AG08395 (cell line): ENCODE measurements at regions not wholly inside any gene's neighbourhood (a gene's known extent, or its start where the extent isn't known, plus 50 kb on each side); places are given as distances from the start of the nearest gene placed in this dataset.
"Not testable (repeated sequence)": the region's sequence is repeated elsewhere in the genome, so short reads cannot be mapped to it uniquely, and the experiment has no call there.

Experiments
- DNase-seq: peaks from one replicate; pipeline ENCODE4 v3.0.0; 2012; ENCODE audit warnings: mixed read lengths, low spot score

DNA sequence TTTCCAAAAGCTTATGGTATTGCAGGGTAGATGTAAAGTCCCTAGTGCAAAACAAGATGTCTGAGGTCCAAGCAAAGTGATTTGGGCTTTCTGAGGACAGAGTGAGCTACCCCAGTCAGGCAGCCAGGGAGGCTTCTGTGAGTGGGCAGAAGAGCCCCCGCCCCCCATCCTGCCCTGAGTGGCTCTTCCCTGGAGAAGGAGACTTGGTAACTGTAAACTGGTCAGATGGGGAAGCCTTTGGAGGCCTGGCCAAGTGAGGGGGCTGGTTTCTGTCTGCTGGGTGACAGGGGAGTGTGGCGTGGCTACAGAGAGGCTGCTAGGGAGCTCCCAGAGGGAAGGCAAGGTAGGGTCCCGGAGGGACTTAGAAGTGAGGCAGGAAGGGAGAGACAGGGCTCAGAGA is 181.3 kb upstream of the HAAO start:
- DNase-seq, result no peak

DNA sequence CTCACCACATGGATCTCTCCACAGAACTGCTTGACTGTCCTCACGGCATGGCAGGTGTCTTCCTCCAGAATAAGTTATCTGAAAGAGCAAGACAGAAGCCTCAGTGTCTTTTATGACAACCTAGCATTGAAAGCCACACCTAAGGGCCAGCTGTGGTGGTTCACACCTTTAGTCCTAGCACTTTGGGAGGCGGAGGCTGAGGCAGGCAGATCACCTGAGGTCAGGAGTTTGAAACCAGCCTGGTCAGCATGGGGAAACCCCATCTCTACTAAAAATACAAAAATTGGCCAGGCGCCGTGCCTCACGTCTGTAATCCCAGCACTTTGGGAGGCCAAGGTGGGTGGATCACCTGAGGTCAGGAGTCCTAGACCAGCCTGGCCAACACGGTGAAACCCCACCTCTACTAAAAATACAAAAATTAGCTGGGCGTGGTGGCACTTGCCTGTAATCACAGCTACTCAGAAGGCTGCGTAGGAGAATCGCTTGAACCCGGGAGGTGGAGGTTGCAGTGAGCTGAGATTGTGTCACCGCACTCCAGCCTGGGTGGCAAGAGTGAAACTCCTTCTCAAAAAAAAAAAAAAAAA is 180.6 kb upstream of the HAAO start:
- not testable (repeated sequence) for DNase-seq

DNA sequence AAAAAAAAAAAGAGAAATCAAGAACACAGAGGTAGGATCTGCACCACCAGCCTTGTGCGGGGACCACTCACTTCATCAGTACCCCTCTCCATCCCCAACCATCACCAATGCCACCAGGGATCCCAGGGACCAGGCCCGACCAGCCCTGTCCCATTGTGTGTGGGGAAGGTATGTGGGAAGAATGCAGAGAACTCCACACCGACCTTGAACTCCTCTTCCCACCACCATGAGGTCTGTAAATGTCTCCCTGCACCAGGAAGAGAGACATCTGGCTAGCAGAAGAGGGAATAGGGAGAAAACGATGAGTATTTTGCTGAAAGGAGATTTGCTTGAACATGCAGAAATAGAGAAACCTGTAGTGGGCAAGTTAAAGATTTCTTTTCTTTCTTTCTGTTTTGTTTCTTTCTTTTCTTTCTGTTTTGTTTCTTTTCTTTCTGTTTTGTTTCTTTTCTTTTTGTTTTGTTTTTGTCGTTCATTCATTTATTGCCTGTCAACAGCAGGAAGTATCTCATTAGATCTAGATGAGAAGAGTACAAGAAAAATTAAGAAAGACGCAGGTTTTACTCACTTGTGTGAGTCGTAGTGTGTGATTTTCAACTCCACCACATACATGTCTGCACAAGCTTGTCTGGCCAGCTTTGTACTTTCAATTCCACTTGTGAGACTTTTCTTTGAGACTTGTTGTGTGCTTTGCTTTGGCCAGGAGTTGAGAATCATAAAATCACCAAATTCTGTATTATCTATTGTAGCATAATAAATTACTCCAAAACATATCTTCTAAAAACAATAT is 179.8 kb upstream of the HAAO start:
- DNase-seq, result no peak

DNA sequence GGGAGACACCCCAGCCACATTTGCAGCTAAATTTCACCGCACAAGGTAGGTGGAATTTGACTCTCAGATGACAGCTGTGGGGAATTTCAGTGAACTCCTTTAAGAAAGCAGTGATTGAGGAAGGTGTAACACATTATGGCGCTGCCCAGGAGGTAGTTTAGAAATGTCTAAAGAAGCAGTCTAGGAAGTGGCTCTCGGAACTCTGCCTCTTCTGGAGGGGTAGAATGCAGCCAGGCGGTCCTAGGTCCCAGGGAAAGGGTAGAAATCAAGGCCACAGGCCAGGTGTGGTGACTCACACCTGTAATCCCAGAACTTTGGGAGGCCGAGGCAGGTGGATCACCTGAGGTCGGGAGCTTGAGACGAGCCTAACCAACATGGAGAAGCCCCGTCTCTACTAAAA is 179.0 kb upstream of the HAAO start:
- DNase-seq, result no peak

DNA sequence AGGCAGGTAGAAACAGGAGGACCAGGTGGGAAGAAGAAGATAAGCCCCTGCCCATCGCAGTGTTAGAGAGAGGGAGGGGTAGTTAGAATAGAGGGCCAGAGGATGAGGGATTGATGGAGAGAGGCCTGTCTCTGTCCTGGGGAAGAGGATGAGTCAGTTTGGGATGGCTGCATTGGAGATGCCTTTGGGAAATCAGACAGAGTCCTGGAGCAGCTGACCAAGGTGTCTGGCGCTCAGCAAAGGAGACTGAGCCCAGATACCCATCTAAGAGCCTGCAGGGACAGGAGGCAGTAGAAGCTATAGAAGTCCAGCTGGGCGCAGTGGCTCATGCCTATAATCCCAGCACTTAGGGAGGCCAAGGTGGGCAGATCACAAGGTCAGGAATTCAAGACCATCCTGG is 177.8 kb upstream of the HAAO start:
- DNase-seq, result no peak

DNA sequence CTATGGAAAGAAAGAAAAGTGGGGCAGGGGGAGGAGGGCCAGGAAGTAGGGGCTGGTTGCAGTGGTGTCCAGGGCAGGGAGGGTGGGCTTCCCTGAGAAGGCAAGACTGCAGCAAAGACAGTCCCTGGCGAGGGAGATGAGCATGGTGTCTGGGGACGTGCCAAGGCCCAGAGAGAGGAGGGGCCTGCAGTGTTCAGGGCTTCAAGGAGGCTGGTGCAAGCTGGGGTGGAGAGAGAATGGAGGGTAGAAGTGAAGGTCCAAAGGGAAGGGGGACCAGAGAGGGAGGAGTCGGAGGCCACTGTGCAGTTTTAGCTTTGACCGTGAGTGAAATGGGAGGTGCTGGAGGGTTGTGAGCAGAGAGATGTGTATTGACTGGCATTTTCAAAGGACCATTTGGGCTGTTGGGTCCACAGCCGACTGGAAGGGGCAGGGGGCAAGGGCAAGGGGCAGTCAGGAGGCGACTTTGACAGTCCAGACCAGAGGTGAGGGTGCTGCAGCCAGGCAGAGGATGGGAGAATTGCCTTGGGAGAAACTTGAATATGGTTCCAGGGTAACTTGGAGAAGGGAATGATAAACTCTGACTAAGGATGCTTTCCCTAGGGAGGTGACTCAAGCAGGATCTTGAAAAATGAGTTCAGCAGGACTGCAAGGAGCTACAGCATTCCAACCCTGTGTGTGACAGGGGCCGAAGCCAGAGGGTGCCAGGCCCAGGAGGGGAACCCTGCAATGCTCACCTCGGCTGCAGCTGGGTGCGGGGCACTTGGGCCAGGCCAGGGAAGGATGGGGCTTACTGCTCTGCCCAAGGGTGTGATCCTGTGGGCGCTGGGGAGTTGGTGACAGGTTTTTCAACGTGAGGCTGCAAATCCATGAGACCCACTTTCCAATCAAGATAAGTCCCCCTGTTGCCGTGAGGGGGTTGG is 177.1 kb upstream of the HAAO start:
- DNase-seq, result peak; percentile 89

DNA sequence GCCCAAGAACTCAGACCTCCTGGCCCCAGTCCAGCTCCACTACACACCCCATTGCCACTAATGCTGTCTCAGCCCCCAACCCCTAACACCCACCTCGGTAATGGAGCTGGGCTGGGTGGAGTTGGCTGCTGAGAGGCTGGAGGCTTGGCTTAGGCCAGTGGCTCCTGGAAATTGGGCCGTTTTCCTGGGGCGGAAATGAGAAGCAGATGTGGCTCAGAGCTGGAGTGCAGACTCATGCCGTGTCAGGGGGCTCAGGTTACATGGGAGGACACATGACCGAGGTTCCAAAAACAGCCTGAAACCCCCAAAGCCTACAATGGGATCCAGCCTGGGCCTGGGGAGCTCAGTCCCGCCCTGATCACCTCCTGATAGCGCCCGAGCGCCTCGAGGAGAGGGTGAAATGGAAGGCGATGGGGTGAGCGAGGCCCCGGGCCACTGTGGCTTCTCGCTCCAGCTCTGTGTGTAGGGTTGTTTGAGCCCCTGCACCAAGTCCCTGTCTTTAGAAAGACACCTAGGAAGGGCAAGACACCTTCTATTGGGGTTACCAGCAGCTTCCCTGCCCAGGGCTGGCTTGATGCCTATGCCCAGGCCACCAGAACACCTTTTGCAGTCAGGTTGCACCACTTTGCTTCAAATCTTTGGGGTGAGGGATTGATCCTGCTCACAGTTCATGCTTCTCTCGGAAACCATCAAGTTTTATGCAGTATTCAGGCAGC is 175.7 kb upstream of the HAAO start:
- DNase-seq, result peak; percentile 87

DNA sequence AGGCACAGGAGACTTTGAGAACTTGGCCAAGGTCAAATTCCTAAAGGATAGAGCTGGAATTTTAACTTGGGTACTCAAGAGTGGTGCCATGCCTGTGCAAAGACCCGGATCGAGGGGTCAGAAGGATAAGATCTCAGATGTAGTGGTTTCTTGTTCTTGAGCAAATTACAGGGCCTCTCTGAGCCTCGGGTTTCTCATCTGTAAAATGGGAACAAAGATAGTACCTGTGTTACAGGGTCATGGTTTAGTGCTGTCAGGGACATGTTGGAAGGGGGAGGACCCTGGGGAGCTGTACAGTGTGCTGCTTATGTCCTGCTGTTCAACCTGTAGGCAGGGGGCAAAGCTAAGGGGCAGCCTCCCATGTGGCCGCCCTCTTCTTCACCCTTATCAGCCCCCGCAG is 173.5 kb upstream of the HAAO start:
- no peak for DNase-seq

DNA sequence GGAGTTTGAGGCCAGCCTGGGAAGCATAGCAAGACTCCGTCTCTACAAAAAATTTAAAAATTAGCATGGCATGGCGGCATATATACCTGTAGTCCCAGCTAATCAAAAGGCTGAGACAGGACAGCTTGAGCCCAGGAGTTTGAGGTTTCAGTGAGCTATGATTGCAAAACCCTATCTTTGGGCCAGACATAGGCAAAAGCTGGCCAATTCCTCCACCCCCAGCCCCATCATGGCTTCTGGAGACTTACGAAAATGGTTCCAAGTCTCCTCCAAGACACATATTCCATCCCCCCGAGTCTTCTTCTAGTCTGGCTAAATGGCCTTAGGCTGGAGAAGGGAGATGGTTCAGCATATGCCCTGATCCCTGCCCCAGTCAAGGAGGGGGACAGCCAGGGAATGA is 172.8 kb upstream of the HAAO start:
- no peak for DNase-seq

DNA sequence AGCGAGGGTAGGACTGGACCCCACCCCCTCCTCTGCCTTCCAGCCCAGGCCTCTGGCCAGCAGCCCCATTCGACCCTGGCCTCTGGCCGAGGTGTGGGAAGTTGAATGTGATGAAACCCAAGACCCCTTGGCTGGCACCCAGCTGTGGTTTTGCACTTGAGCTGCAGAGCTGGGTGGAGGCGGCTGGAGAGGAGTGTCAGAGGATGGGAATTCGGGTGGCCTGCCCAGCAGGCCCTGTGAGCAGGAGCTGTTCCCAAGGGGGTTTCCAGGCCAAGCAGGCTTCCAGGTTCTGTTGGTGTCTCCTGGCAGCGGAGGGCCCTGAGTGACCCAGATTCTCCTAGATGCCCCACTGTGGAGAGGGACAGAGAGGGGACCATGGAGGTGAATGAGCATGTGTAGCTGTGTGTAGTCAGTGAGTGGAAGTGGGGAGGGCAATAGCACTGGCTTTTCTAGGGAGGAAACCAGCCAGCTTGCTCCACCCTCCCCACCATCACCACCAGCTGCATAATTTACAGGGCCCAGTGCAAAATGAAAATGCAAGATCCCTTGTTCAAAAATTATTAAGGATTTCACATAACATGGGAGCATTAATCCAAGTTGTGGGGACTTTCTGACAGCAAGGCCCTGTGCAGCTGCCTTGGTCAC is 172.2 kb upstream of the HAAO start:
- peak; percentile 92 for DNase-seq

DNA sequence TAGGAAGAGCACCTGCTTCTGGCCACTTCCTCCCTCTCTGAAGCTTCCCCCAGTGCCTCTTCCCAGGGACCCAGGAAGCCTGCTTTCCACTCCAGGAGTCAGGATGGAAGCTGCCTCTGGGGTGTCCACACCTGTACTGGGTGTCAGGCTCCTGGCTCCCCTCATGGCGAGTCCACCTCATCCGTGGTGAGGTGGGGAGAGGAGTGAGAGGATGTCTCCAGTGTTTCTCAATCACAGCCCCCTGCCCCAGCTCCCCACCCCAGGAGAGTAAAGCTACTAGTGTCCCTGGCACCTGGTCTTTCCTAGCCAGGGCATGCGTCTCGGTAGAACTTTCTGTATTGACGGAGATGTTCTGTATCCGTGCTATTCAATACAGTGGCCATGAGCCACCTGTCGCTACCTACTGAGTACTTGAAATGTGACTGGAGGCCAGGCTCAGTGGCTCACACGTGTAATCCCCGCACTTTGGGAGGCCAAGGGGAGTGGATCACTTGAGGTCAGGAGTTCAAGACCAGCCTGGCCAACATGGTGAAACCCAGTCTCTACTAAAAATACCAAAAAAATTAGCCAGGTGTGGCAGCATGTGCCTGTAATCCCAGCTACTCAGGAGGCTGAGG is 171.2 kb upstream of the HAAO start:
- no peak for DNase-seq

DNA sequence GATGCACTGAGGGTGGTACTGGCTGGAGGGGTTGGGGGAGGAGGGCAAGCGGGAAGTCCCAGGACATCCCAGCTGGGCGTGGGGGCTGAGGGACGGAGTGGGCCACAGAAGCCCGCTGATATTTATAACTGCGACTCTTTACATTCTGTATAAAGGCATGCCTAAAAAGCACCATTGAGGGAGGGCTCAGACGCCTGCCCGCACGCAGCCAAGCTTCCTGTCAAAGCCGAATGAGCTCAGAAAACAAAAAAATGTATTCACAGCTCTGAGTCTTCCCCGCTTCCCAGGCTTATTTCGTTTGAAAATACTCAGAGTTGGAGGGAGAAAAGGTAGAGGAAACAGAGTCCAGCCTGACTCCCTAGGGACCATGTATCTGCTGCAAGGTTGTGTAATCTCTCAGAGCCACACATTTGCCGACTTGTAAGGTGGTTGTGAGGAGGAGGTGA is 170.1 kb upstream of the HAAO start:
- DNase-seq, result no peak

DNA sequence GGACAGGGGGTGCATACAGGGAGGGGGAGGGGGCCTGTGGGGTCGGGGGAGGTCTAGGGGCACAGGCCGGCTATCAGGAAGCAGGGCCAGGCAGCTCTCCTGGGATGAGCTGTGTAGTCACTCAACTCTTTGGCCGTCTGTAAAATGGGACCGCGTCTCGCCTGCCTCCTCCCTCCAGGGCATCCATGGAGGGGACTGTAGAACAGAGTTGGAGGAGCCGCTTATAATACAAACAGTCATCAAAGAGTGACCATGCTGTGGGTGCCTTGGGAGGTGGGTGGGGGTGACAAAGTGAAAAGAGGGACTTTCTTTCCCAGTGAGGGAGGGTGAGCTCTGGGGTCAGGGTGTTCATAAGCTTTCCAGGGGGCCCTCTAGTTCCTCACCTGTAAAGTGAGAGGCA is 169.6 kb upstream of the HAAO start:
- DNase-seq, result no peak

DNA sequence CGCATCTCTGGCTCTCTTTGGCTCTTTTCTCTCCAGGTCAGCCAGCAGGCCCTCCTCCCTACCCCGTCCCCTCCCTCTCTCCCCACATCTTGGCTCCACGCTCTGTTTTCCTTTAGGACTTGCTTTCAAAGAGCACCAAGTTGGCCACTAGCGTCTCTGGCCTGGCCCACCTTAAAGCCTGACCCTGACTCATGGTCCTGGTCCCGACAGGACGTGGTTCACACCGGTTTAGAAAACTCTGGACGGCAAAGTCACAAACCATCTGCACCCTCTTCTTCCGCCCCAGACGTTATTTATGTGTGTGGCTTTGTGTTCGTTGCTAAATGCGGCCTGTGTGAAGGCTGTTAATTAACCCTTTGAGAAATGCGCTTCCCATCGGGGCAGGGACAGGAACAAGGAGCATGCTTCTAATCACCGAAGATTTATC is 169.0 kb upstream of the HAAO start:
- no peak for DNase-seq

DNA sequence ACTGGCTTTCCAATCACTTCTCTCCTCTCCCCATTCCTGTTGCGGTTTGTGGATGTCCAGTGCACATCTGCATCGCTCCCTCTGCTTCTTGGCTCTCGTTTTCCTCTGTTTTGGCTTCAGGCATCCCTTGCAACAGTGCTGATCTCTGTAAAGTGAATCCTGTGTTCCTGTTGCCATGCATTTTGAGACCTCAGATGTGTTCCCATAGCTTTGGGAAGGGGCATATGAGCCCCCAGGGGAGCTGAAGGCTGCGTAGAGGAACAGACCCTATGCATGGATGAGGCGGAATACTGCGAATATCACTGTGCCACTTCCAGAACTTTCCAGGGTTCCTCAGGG is 168.4 kb upstream of the HAAO start:
- peak; percentile 56 for DNase-seq

DNA sequence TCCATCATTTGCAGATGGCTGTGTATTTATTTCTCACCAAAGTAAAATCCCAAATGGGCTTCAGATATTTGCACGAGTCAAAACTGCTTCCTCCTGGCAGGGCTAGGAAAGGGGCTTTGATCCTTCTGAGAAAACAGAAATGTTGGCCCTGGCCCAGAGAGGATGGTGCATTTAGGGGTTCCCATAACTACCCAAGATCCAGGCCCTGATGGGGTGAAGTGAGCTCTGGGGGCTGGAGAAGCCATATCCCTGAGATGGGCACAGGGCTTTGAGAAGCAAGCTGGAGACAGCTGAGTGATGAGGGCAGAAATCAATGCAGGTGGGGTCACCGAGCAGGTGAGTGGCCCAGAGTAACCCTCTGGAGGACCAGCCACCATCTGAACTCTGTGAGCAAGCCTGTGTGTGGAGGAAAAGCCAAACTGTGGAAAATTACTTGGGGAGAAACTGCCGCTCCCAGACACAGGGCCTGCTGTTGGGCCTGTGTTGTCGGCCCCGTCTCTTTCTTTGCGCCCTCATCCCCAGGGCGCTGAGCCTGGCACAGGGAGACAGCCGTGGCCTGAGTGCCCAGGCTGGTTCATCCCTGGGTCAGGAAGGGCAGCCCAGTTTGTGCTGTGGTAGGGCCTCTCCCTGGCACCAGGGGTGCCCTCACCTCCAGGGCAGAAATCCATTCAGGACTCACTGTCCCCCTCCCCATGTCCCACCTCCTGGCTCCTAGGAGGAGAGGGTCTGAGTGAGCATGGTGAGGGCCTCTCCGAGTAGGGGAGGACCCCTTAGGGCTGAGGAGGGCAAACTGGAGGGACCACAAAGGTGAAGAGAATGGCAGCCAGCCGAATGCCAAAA is 167.8 kb upstream of the HAAO start:
- no peak for DNase-seq

DNA sequence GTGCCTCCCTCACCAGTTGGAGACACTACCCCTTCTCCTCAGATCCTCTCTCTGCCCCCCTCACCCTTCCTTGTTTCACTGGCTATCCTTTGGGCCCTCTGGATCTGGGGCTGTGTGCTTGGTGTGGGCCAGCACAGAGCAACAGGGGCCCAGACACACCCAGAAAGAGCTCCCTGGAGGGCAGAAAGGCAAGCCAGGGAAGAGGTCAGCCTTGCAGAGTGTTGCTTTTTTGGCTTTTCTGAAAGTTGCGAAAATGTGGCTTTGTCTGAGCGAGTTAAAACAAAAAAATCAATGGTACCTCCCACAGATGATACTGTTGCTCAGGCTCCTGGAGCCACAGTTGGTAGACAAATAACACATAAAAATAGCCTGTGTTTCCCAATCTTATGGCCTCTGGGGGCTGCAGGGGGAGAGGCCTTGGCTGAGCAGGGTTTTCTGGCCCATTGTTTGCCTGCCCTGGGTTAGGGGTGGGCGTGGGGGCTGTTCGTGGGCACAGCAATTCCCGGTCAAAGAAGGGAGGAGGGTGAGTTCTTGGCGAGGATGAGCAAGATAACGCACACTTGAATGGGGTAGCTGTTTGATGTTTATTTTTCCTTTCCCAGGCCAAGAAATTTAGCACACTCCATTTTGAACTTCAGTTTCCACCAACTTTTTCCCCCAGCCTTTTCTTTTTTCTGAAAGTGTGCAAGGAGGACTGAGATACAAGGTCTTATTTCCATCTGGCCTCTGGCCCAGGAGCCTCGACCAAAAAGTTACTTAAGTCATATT is 167.0 kb upstream of the HAAO start:
- DNase-seq, result no peak

DNA sequence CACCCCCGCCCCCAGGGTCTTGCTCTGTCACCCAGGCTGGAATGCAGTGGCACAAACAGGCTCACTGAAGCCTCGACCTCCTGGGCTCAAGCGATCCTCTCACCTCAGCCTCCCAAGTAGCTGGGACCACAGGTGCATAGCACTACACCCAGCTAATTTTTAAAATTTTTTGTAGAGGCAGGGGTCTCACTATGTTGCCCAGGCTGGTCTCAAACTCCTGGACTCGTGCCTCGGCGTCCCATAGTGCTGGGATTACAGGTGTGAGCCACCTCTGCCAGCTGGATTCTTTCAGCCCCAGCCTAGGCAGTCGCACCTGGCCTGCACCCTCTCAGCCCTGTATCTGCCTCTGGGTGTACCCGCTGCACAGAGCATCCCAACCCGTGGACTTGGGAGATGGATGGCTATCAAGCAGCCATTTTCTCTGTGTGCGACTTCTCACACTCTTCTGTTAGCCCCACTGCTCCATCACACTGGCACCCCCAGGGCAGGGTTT is 166.4 kb upstream of the HAAO start:
- no peak for DNase-seq

DNA sequence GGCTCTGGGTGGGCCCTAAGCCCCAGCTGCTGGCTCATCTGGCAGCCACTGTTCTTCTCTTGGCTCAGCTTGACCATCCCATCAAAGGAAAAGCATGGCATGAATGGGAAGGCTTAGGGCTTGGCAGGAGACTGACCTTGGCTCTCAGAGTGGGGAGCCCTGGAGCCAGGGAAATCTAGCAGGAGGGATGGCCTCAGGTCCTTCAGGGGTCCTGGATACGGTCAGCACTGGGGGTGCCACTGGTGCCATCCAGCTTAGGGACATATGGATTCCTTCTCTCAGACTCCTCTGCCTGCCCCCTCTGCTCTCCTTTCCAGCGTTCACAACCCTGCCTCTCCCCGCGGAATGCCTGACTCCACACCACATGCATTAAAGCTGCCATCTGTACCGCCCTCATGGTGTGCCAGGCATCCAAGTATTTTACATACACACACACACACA is 165.5 kb upstream of the HAAO start:
- no peak for DNase-seq
